ENCODE measurements at regions not wholly inside any gene's neighbourhood (a gene's known extent, or its start where the extent isn't known, plus 50 kb on each side); places are given as distances from the start of the nearest gene placed in this dataset.

DNA sequence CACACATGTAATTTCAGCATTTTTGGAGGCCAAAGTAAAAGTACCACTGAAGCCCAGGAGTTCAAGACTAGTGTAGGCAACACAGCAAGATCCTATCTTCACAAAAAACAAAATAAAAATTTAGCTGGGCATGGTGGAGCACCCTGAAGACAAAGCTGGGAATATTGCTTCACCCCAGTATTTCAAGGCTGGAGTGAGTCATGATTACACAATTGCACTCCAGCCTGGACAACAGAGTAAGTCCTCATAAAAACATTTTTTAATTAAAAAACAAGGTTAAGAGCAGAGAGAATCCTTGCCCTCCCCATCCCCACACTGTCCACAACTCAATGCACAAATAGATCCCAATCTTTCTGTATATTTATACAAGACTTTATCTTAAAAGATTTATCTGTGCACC is 321.9 kb upstream of the HSFY2 start:
- TF ChIP-seq, protein P1, sequence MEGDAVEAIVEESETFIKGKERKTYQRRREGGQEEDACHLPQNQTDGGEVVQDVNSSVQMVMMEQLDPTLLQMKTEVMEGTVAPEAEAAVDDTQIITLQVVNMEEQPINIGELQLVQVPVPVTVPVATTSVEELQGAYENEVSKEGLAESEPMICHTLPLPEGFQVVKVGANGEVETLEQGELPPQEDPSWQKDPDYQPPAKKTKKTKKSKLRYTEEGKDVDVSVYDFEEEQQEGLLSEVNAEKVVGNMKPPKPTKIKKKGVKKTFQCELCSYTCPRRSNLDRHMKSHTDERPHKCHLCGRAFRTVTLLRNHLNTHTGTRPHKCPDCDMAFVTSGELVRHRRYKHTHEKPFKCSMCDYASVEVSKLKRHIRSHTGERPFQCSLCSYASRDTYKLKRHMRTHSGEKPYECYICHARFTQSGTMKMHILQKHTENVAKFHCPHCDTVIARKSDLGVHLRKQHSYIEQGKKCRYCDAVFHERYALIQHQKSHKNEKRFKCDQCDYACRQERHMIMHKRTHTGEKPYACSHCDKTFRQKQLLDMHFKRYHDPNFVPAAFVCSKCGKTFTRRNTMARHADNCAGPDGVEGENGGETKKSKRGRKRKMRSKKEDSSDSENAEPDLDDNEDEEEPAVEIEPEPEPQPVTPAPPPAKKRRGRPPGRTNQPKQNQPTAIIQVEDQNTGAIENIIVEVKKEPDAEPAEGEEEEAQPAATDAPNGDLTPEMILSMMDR (IDR thresholded peaks at IDR 0.05): no peak
- no peak for TF ChIP-seq EZH2 (IDR thresholded peaks at IDR 0.05; ENCODE audit: borderline replicate concordance, insufficient read depth, low read depth, low read length, poor library complexity, severe bottlenecking)
